ENCODE measurements at regions not wholly inside any gene's neighbourhood (a gene's known extent, or its start where the extent isn't known, plus 50 kb on each side); places are given as distances from the start of the nearest gene placed in this dataset.

GRCh38 chr2:33709951-33710350 is 110.9 kb upstream of the FAM98A start:
- H3K4me3 ChIP-seq: no peak overlapping the region
- 6 to 22% methylated on average over 2 to 3 of the region's 3 CpGs for WGBS, 2 donors (ENCODE audit: low coverage in 1 of 2)
- H3K36me3 ChIP-seq: no peaks in the 10 kb centered on the region
- peak overlapping the region in 1 of 4 donors; percentile 46 for H3K27ac ChIP-seq
- no peak for TF ChIP-seq EP300 (IDR thresholded peaks at IDR 0.05)
- no peak for TF ChIP-seq POLR2AphosphoS5 (IDR thresholded peaks at IDR 0.05)
- no peak for TF ChIP-seq CTCF (IDR thresholded peaks at IDR 0.05)
- no peak for TF ChIP-seq POLR2A (IDR thresholded peaks at IDR 0.05)
- H3K4me1 ChIP-seq: peaks cover 0 to 3% (median 0%) of the 10 kb centered on the region in 3 donors
- no peaks in the 10 kb centered on the region for H3K27me3 ChIP-seq
- ATAC-seq: no peak
- no peaks in the 10 kb centered on the region for H3K9me3 ChIP-seq

DNA sequence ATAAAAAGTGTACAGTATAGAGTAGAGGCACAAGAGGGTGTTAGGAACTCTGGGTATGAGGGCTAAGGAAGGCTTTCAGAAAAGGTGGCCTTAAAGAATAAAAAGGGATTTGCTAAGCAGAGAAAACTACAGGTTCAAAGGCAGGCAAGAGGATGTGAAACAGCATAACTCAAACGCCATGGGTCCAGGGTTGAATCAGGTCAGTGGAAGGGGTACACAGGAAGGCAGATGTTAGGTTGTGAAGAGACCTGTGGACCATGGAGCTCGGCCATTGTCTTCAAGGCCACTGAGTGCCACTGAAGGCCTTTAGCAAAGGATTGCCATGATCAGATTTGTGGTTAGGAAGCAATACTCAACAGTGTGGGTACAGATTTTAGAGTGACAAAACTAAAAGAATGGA is 108.2 kb upstream of the FAM98A start:
- H3K4me3 ChIP-seq: no peak overlapping the region
- H3K27me3 ChIP-seq: no peaks in the 10 kb centered on the region
- ATAC-seq: no peak
- H3K4me1 ChIP-seq: peaks cover 0 to 3% (median 0%) of the 10 kb centered on the region in 3 donors
- H3K27ac ChIP-seq: no peak overlapping the region
- no peaks in the 10 kb centered on the region for H3K9me3 ChIP-seq
- TF ChIP-seq POLR2A (IDR thresholded peaks at IDR 0.05): no peak
- TF ChIP-seq EP300 (IDR thresholded peaks at IDR 0.05): no peak
- no peak for TF ChIP-seq POLR2AphosphoS5 (IDR thresholded peaks at IDR 0.05)
- no peak for TF ChIP-seq CTCF (IDR thresholded peaks at IDR 0.05)
- WGBS, 2 donors (ENCODE audit: low coverage in 1 of 2): 69 to 96% methylated on average over 2 of the region's 2 CpGs
- no peaks in the 10 kb centered on the region for H3K36me3 ChIP-seq

DNA sequence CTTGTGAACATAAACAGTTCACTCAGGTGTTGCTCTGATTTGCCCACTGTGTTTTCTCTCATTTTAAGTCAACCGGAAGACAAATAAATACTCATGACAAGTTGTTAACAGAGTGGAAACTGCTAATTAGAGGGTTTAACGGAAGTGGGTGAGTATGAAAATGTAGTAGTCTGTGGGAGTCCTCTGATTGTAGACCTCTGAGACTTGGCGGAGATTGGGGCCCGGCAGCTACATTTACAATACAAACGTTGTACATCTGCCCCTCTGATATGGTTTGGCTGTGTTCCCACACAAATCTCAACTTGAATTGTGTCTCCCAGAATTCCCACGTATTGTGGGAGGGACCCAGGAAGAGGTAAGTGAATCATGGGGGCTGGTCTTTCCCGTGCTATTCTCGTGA is 107.3 kb upstream of the FAM98A start:
- H3K27ac ChIP-seq: no peak overlapping the region
- H3K36me3 ChIP-seq: no peaks in the 10 kb centered on the region
- H3K4me1 ChIP-seq: peaks cover 0 to 3% (median 0%) of the 10 kb centered on the region in 3 donors
- H3K27me3 ChIP-seq: no peaks in the 10 kb centered on the region
- no peak overlapping the region for H3K4me3 ChIP-seq
- H3K9me3 ChIP-seq: no peaks in the 10 kb centered on the region
- TF ChIP-seq EP300 (IDR thresholded peaks at IDR 0.05) (no peak), CTCF (IDR thresholded peaks at IDR 0.05) (no peak), POLR2A (IDR thresholded peaks at IDR 0.05) (no peak), POLR2AphosphoS5 (IDR thresholded peaks at IDR 0.05) (no peak)
- ATAC-seq: no peak
- 50 to 82% methylated on average over 3 to 7 of the region's 8 CpGs for WGBS, 2 donors (ENCODE audit: low coverage in 1 of 2)

DNA sequence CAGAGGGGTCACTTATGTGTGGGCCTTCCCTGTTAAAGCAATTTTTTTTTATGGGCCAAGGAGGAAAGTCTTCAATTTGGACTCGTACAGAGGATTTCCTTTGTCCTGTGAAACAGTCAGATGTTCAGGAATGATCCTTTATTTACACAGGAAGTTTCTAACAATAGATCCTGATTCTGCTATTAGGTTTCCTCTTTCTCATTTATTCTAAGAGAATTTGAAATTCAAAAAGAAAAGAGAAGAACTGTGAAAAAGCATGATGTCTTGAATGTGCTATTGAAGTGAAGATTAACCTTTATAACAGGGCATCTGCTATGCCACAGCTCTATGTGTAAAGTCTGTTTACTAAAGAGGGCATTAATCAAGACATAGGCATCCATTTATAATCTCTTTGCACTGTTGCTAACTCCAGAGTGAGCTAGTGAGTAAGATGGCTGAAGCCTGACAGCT is 105.3 kb upstream of the FAM98A start:
- H3K36me3 ChIP-seq: no peaks in the 10 kb centered on the region
- H3K4me3 ChIP-seq: no peak overlapping the region
- no peak for ATAC-seq
- 0 to 7% methylated on average over 1 of the region's 1 CpG for WGBS, 2 donors (ENCODE audit: low coverage in 1 of 2)
- no peak overlapping the region for H3K27ac ChIP-seq
- no peaks in the 10 kb centered on the region for H3K27me3 ChIP-seq
- H3K9me3 ChIP-seq: no peaks in the 10 kb centered on the region
- H3K4me1 ChIP-seq: no peaks in the 10 kb centered on the region
- TF ChIP-seq EP300 (IDR thresholded peaks at IDR 0.05): no peak
- TF ChIP-seq POLR2AphosphoS5 (IDR thresholded peaks at IDR 0.05): no peak
- TF ChIP-seq CTCF (IDR thresholded peaks at IDR 0.05): no peak
- TF ChIP-seq POLR2A (IDR thresholded peaks at IDR 0.05): no peak

DNA sequence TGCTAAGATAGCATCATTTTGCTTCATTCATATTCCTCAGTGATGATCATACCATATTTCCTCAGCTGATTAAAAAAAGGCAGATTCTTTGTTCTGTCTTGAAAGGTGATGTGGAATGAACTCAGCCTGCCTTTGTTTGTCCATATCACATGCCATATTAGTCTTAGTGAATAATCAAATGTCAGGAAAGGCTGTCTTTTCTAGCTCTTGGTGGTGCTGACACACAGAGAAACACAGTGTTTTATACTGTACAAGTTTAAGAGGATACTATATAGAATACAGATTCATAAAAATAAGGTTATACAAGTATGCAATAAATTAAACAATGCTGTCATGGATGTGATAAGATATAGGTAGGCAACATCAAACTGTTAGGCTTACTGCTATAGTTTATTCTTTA is 97.1 kb upstream of the FAM98A start:
- TF ChIP-seq CTCF (IDR thresholded peaks at IDR 0.05): no peak
- no peak for TF ChIP-seq POLR2AphosphoS5 (IDR thresholded peaks at IDR 0.05)
- no peak for TF ChIP-seq EP300 (IDR thresholded peaks at IDR 0.05)
- no peak for TF ChIP-seq POLR2A (IDR thresholded peaks at IDR 0.05)
- no peak overlapping the region for H3K4me3 ChIP-seq
- H3K27ac ChIP-seq: no peak overlapping the region
- no peak for ATAC-seq
- H3K4me1 ChIP-seq: no peaks in the 10 kb centered on the region
- H3K36me3 ChIP-seq: no peaks in the 10 kb centered on the region
- no peaks in the 10 kb centered on the region for H3K9me3 ChIP-seq
- no peaks in the 10 kb centered on the region for H3K27me3 ChIP-seq
